ENCODE measurements at regions not wholly inside any gene's neighbourhood (a gene's known extent, or its start where the extent isn't known, plus 50 kb on each side); places are given as distances from the start of the nearest gene placed in this dataset.

DNA sequence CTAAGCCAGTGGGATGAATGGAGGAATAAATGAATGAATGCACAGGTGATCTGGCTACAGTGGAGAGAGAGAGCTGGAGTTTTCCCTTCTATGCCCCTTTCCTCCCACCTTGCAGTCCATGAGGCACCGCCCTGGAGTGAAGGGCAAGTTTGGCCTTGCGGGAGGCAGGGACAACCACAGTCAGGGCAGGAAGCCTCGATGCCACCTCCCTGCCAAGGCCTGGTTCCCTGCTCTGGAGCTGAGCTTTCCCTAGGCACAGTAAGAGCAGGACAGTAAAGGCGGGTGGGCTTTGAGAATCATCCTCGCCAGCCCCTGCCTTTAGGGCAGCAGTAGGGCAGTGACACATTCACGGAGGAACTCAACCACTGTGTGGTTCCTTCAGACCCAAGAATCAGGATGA, 72.6 kb downstream of the RBFOX3 start:
- Histone ChIP-seq H3K4me2 (ENCODE audit: low read length) (no peak overlapping the region), H3K27me3 (ENCODE audit: insufficient read depth, low read depth, low read length) (no peaks in the 10 kb centered on the region), H3K27ac (ENCODE audit: low read length) (no peak overlapping the region), H3K79me2 (replicated peaks; ENCODE audit: insufficient read depth, low read length) (no peaks in the 10 kb centered on the region), H3K9me2 (ENCODE audit: insufficient read depth, low read length) (no peaks in the 10 kb centered on the region), H3K9me3 (ENCODE audit: low read length) (no peaks in the 10 kb centered on the region), H3K36me3 (ENCODE audit: insufficient read depth, low read length) (no peaks in the 10 kb centered on the region), H4K20me1 (ENCODE audit: insufficient read depth) (no peaks in the 10 kb centered on the region), H3K9ac (ENCODE audit: low read length) (no peak overlapping the region), H2AFZ (ENCODE audit: low read depth, low read length) (no peak overlapping the region), H3F3A (ENCODE audit: insufficient read depth, low read length, poor library complexity, severe bottlenecking) (no peaks in the 10 kb centered on the region), H3K4me3 (ENCODE audit: low read length) (no peak overlapping the region)
- TF ChIP-seq MXI1 (conservative IDR thresholded peaks at IDR 0.05; ENCODE audit: poor library complexity, severe bottlenecking) (no peak), EP300 (conservative IDR thresholded peaks at IDR 0.05; ENCODE audit: poor library complexity, severe bottlenecking) (no peak), TAF1 (IDR thresholded peaks at IDR 0.05; ENCODE audit: low read depth) (no peak), RAD21 (conservative IDR thresholded peaks at IDR 0.05) (no peak), POLR2AphosphoS5 (IDR thresholded peaks at IDR 0.05) (no peak), SMC3 (conservative IDR thresholded peaks at IDR 0.05; ENCODE audit: poor library complexity) (no peak), EZH2 (IDR thresholded peaks at IDR 0.05; ENCODE audit: borderline replicate concordance, insufficient read depth, low read length, poor library complexity, severe bottlenecking) (no peak)
- TF ChIP-seq, protein P1, sequence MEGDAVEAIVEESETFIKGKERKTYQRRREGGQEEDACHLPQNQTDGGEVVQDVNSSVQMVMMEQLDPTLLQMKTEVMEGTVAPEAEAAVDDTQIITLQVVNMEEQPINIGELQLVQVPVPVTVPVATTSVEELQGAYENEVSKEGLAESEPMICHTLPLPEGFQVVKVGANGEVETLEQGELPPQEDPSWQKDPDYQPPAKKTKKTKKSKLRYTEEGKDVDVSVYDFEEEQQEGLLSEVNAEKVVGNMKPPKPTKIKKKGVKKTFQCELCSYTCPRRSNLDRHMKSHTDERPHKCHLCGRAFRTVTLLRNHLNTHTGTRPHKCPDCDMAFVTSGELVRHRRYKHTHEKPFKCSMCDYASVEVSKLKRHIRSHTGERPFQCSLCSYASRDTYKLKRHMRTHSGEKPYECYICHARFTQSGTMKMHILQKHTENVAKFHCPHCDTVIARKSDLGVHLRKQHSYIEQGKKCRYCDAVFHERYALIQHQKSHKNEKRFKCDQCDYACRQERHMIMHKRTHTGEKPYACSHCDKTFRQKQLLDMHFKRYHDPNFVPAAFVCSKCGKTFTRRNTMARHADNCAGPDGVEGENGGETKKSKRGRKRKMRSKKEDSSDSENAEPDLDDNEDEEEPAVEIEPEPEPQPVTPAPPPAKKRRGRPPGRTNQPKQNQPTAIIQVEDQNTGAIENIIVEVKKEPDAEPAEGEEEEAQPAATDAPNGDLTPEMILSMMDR (IDR thresholded peaks at IDR 0.05; ENCODE audit: poor library complexity, severe bottlenecking): no peak
- TF ChIP-seq, protein P2, sequence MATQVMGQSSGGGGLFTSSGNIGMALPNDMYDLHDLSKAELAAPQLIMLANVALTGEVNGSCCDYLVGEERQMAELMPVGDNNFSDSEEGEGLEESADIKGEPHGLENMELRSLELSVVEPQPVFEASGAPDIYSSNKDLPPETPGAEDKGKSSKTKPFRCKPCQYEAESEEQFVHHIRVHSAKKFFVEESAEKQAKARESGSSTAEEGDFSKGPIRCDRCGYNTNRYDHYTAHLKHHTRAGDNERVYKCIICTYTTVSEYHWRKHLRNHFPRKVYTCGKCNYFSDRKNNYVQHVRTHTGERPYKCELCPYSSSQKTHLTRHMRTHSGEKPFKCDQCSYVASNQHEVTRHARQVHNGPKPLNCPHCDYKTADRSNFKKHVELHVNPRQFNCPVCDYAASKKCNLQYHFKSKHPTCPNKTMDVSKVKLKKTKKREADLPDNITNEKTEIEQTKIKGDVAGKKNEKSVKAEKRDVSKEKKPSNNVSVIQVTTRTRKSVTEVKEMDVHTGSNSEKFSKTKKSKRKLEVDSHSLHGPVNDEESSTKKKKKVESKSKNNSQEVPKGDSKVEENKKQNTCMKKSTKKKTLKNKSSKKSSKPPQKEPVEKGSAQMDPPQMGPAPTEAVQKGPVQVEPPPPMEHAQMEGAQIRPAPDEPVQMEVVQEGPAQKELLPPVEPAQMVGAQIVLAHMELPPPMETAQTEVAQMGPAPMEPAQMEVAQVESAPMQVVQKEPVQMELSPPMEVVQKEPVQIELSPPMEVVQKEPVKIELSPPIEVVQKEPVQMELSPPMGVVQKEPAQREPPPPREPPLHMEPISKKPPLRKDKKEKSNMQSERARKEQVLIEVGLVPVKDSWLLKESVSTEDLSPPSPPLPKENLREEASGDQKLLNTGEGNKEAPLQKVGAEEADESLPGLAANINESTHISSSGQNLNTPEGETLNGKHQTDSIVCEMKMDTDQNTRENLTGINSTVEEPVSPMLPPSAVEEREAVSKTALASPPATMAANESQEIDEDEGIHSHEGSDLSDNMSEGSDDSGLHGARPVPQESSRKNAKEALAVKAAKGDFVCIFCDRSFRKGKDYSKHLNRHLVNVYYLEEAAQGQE (IDR thresholded peaks at IDR 0.05; ENCODE audit: borderline replicate concordance): no peak

DNA sequence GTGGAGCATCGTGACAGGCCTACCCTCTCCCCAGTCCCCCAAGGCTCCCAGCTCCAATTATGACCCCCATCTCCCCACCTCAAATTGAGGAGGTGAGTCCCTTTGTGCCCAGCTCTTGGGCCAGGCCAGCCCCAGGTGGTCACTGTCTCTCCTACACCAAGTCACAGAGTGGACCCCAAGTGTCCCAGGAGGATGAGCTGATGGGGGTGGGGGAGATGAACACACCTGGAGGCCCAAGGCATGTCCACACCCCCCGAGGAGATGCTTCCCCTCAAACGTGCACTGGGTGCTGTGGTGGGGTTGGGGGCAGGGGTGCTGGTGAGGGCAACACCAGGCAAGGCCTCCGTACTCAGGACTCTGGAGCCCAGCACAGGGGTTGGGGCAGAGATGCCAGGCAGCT, 73.2 kb downstream of the RBFOX3 start:
- no peak overlapping the region for H3K27ac ChIP-seq (ENCODE audit: low read length)
- no peaks in the 10 kb centered on the region for H4K20me1 ChIP-seq (ENCODE audit: insufficient read depth)
- H3K4me3 ChIP-seq (ENCODE audit: low read length): no peak overlapping the region

More for the DNA sequence above, 73.2 kb downstream of the RBFOX3 start:
- Histone ChIP-seq H3K9ac (ENCODE audit: low read length) (no peak overlapping the region), H3K27me3 (ENCODE audit: insufficient read depth, low read depth, low read length) (no peaks in the 10 kb centered on the region), H3K9me3 (ENCODE audit: low read length) (no peaks in the 10 kb centered on the region), H3K9me2 (ENCODE audit: insufficient read depth, low read length) (no peaks in the 10 kb centered on the region), H3F3A (ENCODE audit: insufficient read depth, low read length, poor library complexity, severe bottlenecking) (no peaks in the 10 kb centered on the region), H3K36me3 (ENCODE audit: insufficient read depth, low read length) (no peaks in the 10 kb centered on the region), H2AFZ (ENCODE audit: low read depth, low read length) (no peak overlapping the region), H3K4me2 (ENCODE audit: low read length) (no peak overlapping the region), H3K79me2 (replicated peaks; ENCODE audit: insufficient read depth, low read length) (no peaks in the 10 kb centered on the region)
- no peak for TF ChIP-seq EP300 (conservative IDR thresholded peaks at IDR 0.05; ENCODE audit: poor library complexity, severe bottlenecking)
- no peak for TF ChIP-seq POLR2AphosphoS5 (IDR thresholded peaks at IDR 0.05)
- no peak for TF ChIP-seq MXI1 (conservative IDR thresholded peaks at IDR 0.05; ENCODE audit: poor library complexity, severe bottlenecking)
- TF ChIP-seq, protein P2 (IDR thresholded peaks at IDR 0.05; ENCODE audit: borderline replicate concordance): no peak

Measured in neural cell (in vitro differentiated cells).